Myocyte (in vitro differentiated cells): ENCODE measurements at regions not wholly inside any gene's neighbourhood (a gene's known extent, or its start where the extent isn't known, plus 50 kb on each side); places are given as distances from the start of the nearest gene placed in this dataset.
"Not testable (repeated sequence)": the region's sequence is repeated elsewhere in the genome, so short reads cannot be mapped to it uniquely, and the experiment has no call there.

Source experiments
- DNase-seq: peaks from one replicate; pipeline ENCODE4 v3.0.0-alpha.2; 2012; ENCODE audit warnings: low read depth

GRCh38 chr4:134145369-134145768 lies 56.2 kb downstream of the PABPC4L start:
- no peak for DNase-seq

- no peak for DNase-seq
Observed at GRCh38 chr4:134144337-134144736, 57.3 kb downstream of the PABPC4L start.

- DNase-seq = no peak
Observed at GRCh38 chr4:134141728-134142127, 59.9 kb downstream of the PABPC4L start.

GRCh38 chr4:134139188-134139587 lies 62.4 kb downstream of the PABPC4L start:
- DNase-seq = no peak

- DNase-seq = no peak
Observed at GRCh38 chr4:134132086-134132783, 69.4 kb downstream of the PABPC4L start.

GRCh38 chr4:134126955-134127354 lies 74.6 kb downstream of the PABPC4L start:
- no peak for DNase-seq

GRCh38 chr4:134126000-134126560 lies 75.5 kb downstream of the PABPC4L start:
- peak; percentile 0 for DNase-seq

- no peak for DNase-seq
Observed at GRCh38 chr4:134122903-134123302, 78.7 kb downstream of the PABPC4L start.

GRCh38 chr4:134117392-134118183 lies 84.0 kb downstream of the PABPC4L start:
- no peak for DNase-seq

GRCh38 chr4:134089885-134090284 lies 111.7 kb downstream of the PABPC4L start:
- no peak for DNase-seq

GRCh38 chr4:134085496-134085895 lies 116.1 kb downstream of the PABPC4L start:
- no peak for DNase-seq

- DNase-seq = not testable (repeated sequence)
Observed at GRCh38 chr4:134079085-134079484, 122.5 kb downstream of the PABPC4L start.

GRCh38 chr4:134078230-134078914 lies 123.2 kb downstream of the PABPC4L start:
- no peak for DNase-seq

- DNase-seq = no peak
Observed at GRCh38 chr4:134073711-134074110, 127.9 kb downstream of the PABPC4L start.

- no peak for DNase-seq
Observed at GRCh38 chr4:134072137-134072536, 129.5 kb downstream of the PABPC4L start.

GRCh38 chr4:134070174-134070573 lies 131.4 kb downstream of the PABPC4L start:
- no peak for DNase-seq

GRCh38 chr4:134057356-134057755 lies 144.2 kb downstream of the PABPC4L start:
- peak; percentile 5 for DNase-seq

- DNase-seq = not testable (repeated sequence)
Observed at GRCh38 chr4:134046221-134046620, 155.4 kb downstream of the PABPC4L start.

- no peak for DNase-seq
Observed at GRCh38 chr4:134045411-134045810, 156.2 kb downstream of the PABPC4L start.

GRCh38 chr4:134043266-134043665 lies 158.3 kb downstream of the PABPC4L start:
- no peak for DNase-seq

- no peak for DNase-seq
Observed at GRCh38 chr4:134028421-134028820, 173.2 kb downstream of the PABPC4L start.

GRCh38 chr4:134027931-134028330 lies 173.7 kb downstream of the PABPC4L start:
- DNase-seq = peak; percentile 33
